Gastroesophageal sphincter (tissue), 3 donors: ENCODE measurements at regions not wholly inside any gene's neighbourhood (a gene's known extent, or its start where the extent isn't known, plus 50 kb on each side); places are given as distances from the start of the nearest gene placed in this dataset.

Source experiments
- EP300 ChIP-seq: sonication (generic); formaldehyde crosslinking; IDR thresholded peaks from one replicate; pipeline ENCODE4 v1.6.1; 2017; ENCODE audit warnings: antibody characterized with exemption, mild to moderate bottlenecking
- POLR2AphosphoS5 ChIP-seq: sonication (generic); formaldehyde crosslinking; IDR thresholded peaks from one replicate; pipeline ENCODE4 v1.6.1; 2017; ENCODE audit warnings: antibody characterized with exemption
- TF ChIP-seq, protein P1 (sequence below), 4 experiments: fragments of 200-600 bp in 2 of 4; fragments of 450-650 bp in 2 of 4; sonication (generic) in 1 of 4; IDR thresholded peaks; one replicate each; pipeline ENCODE4 v1.5.1; 2017 to 2019; ENCODE audit warnings: antibody characterized with exemption in 4 of 4, mild to moderate bottlenecking in 2 of 4, moderate library complexity in 2 of 4

DNA sequence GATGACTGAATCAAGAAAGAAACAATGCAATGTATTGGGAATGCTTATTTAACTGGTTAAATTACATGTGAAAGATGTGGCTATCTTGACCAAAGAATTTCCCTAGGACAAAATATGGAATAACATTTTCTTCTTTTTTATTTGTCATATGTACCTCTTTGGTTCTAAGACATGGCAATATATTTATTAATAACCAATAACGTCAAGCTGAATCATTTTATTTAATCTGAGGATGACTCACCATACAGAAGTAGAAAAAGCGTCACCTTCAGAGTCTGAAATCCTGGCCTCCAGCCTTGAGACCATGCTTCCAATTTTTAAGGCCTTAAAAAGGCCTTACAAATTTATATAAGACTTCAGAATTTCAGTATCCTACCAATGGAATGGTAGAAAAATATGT is 1464.9 kb downstream of the SUCLG1 start:
- TF ChIP-seq, protein P1, sequence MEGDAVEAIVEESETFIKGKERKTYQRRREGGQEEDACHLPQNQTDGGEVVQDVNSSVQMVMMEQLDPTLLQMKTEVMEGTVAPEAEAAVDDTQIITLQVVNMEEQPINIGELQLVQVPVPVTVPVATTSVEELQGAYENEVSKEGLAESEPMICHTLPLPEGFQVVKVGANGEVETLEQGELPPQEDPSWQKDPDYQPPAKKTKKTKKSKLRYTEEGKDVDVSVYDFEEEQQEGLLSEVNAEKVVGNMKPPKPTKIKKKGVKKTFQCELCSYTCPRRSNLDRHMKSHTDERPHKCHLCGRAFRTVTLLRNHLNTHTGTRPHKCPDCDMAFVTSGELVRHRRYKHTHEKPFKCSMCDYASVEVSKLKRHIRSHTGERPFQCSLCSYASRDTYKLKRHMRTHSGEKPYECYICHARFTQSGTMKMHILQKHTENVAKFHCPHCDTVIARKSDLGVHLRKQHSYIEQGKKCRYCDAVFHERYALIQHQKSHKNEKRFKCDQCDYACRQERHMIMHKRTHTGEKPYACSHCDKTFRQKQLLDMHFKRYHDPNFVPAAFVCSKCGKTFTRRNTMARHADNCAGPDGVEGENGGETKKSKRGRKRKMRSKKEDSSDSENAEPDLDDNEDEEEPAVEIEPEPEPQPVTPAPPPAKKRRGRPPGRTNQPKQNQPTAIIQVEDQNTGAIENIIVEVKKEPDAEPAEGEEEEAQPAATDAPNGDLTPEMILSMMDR (IDR thresholded peaks at IDR 0.05), result no peak
- TF ChIP-seq POLR2AphosphoS5 (no peak), EP300 (no peak)
